H1 (cell line): ENCODE measurements at regions not wholly inside any gene's neighbourhood (a gene's known extent, or its start where the extent isn't known, plus 50 kb on each side); places are given as distances from the start of the nearest gene placed in this dataset.

Source experiments
- CTCF ChIA-PET: fragments of 300-600 bp; sonication (Branson Sonifier 250); formaldehyde crosslinking; loops from one replicate; lab custom pipeline; 2021; ENCODE audit not compliant: partially characterized antibody; lab: Charles Lee
- POLR2A ChIA-PET: fragments of 300-600 bp; sonication (Branson Sonifier 250); formaldehyde crosslinking; loops from one replicate; lab custom pipeline; 2021; ENCODE audit warnings: inconsistent platforms; ENCODE audit not compliant: partially characterized antibody; lab: Charles Lee
- DNase-seq, 2 experiments: peaks; one replicate each; pipeline versions ENCODE4 v3.0.0 to v3.0.0-alpha.2; 2010 to 2022; ENCODE audit warnings: low spot score in 2 of 2, low read depth in 1 of 2, mixed read lengths in 1 of 2
- FAIRE-seq: peaks from 2 replicates; lab custom pipeline; 2011; peaks lifted over from hg19 to GRCh38; lab: Jason Lieb, UNC
- H2AFZ ChIP-seq: 2 replicates; pipeline ENCODE4 v1.8.1; 2012; ENCODE audit warnings: low read length, inconsistent platforms
- H2AK5ac ChIP-seq: 2 replicates; pipeline ENCODE4 v1.6.1; 2013; ENCODE audit warnings: low read depth, low read length
- H2BK120ac ChIP-seq: replicated peaks from 2 replicates; pipeline ENCODE3; 2013; ENCODE audit warnings: low read depth, low read length, inconsistent platforms
- H2BK12ac ChIP-seq: 2 replicates; pipeline ENCODE4 v1.6.1; 2013; ENCODE audit warnings: low read depth, low read length
- H2BK15ac ChIP-seq: 2 replicates; pipeline ENCODE4 v1.6.1; 2013; ENCODE audit warnings: low read length
- H2BK20ac ChIP-seq: 2 replicates; pipeline ENCODE4 v1.6.1; 2013; ENCODE audit warnings: low read length
- H2BK5ac ChIP-seq: 2 replicates; pipeline ENCODE4 v1.6.1; 2013; ENCODE audit warnings: low read depth, low read length
- H3K14ac ChIP-seq: 2 replicates; pipeline ENCODE4 v1.6.1; 2013; ENCODE audit warnings: inconsistent platforms; ENCODE audit not compliant: insufficient read length
- H3K18ac ChIP-seq: 2 replicates; pipeline ENCODE4 v1.6.1; 2013; ENCODE audit warnings: low read length; ENCODE audit errors: extremely low read depth
- H3K23ac ChIP-seq: 2 replicates; pipeline ENCODE4 v1.6.1; 2013; ENCODE audit warnings: inconsistent platforms; ENCODE audit not compliant: insufficient read length
- H3K23me2 ChIP-seq: 2 replicates; pipeline ENCODE4 v1.6.1; 2013; ENCODE audit warnings: low read depth, low read length
- H3K27ac ChIP-seq: 2 replicates; pipeline ENCODE4 v1.6.1; 2011; ENCODE audit warnings: low read depth, low read length, inconsistent platforms
- H3K27me3 ChIP-seq, 4 experiments: replicated peaks in 1 of 4; 1 replicate in 1 of 4; 2 replicates in 3 of 4; pipeline versions ENCODE4 v1.6.1 to v1.8.1; 2011 to 2013; ENCODE audit warnings: low read length in 3 of 4, mild to moderate bottlenecking in 3 of 4, inconsistent platforms in 2 of 4, mixed read lengths in 2 of 4, moderate library complexity in 1 of 4; ENCODE audit not compliant: control insufficient read depth in 3 of 4, insufficient read depth in 3 of 4; ENCODE audit errors: extremely low read depth in 1 of 4
- H3K36me3 ChIP-seq, 4 experiments: 2 replicates each; pipeline versions ENCODE4 v1.6.1 to v1.8.1; 2011 to 2013; ENCODE audit warnings: mild to moderate bottlenecking in 4 of 4, low read length in 3 of 4, moderate library complexity in 2 of 4, control low read depth in 1 of 4, inconsistent platforms in 1 of 4; ENCODE audit not compliant: insufficient read depth in 4 of 4, control insufficient read depth in 2 of 4
- H3K4ac ChIP-seq: replicated peaks from 2 replicates; pipeline ENCODE3; 2013; ENCODE audit warnings: low read length, low read depth, mixed read lengths, inconsistent platforms; ENCODE audit not compliant: insufficient read length
- H3K4me1 ChIP-seq, 4 experiments: replicated peaks in 1 of 4; 1 replicate in 1 of 4; 2 replicates in 3 of 4; pipeline versions ENCODE4 v1.6.1 to v1.8.1; 2011 to 2013; ENCODE audit warnings: low read length in 3 of 4, inconsistent platforms in 2 of 4, mixed read lengths in 1 of 4; ENCODE audit not compliant: insufficient read depth in 4 of 4, control insufficient read depth in 3 of 4
- H3K4me2 ChIP-seq, 2 experiments: 2 replicates each; pipeline versions ENCODE4 v1.6.1 to v1.8.1; 2011 to 2013; ENCODE audit warnings: low read depth in 2 of 2, low read length in 2 of 2, control low read depth in 1 of 2, inconsistent platforms in 1 of 2, mild to moderate bottlenecking in 1 of 2; ENCODE audit not compliant: insufficient read depth in 1 of 2
- H3K4me3 ChIP-seq, 4 experiments: fragments of 200-600, 300-600 bp in 1 of 4; sonication (generic), shearing (Covaris generic), sonication (Bioruptor Twin) in 1 of 4; 2 replicates each; pipeline versions ENCODE4 v1.5.1 to v1.8.1; 2011 to 2016; ENCODE audit warnings: low read length in 4 of 4, low read depth in 3 of 4, control low read depth in 2 of 4, inconsistent platforms in 2 of 4, mild to moderate bottlenecking in 2 of 4, mixed read lengths in 1 of 4, moderate library complexity in 1 of 4; ENCODE audit not compliant: insufficient read depth in 2 of 4; ENCODE audit errors: extremely low read depth in 1 of 4
- H3K56ac ChIP-seq: replicated peaks from 2 replicates; pipeline ENCODE3; 2013; ENCODE audit warnings: low read depth, mild to moderate bottlenecking, mixed read lengths, low read length, inconsistent platforms; ENCODE audit not compliant: insufficient read length
- H3K79me1 ChIP-seq: 2 replicates; pipeline ENCODE4 v1.6.1; 2013; ENCODE audit warnings: low read depth, low read length, control low read depth
- H3K79me2 ChIP-seq, 2 experiments: 2 replicates each; pipeline versions ENCODE4 v1.6.1 to v1.8.1; 2012 to 2013; ENCODE audit warnings: low read length in 2 of 2, mild to moderate bottlenecking in 2 of 2, inconsistent platforms in 1 of 2; ENCODE audit not compliant: insufficient read depth in 2 of 2, control insufficient read depth in 1 of 2
- H3K9ac ChIP-seq, 4 experiments: replicated peaks in 1 of 4; 1 replicate in 1 of 4; 2 replicates in 3 of 4; pipeline versions ENCODE4 v1.6.1 to v1.8.1; 2011 to 2013; ENCODE audit warnings: low read depth in 3 of 4, low read length in 3 of 4, control low read depth in 2 of 4, mild to moderate bottlenecking in 2 of 4, moderate library complexity in 2 of 4, inconsistent platforms in 1 of 4; ENCODE audit errors: extremely low read depth in 1 of 4
- H3K9me3 ChIP-seq, 2 experiments: 2 replicates each; pipeline versions ENCODE4 v1.6.1 to v1.8.1; 2012 to 2013; ENCODE audit warnings: mild to moderate bottlenecking in 2 of 2, moderate library complexity in 2 of 2, control low read depth in 1 of 2, inconsistent platforms in 1 of 2, low read depth in 1 of 2, low read length in 1 of 2, mixed read lengths in 1 of 2; ENCODE audit not compliant: insufficient read depth in 2 of 2
- H4K20me1 ChIP-seq, 2 experiments: replicated peaks in 1 of 2; 2 replicates each; pipeline versions ENCODE3 to v1.8.1; 2011 to 2013; ENCODE audit warnings: inconsistent platforms in 2 of 2, low read length in 2 of 2, mild to moderate bottlenecking in 1 of 2; ENCODE audit not compliant: insufficient read depth in 2 of 2, control insufficient read depth in 1 of 2
- H4K5ac ChIP-seq: 2 replicates; pipeline ENCODE4 v1.6.1; 2013; ENCODE audit warnings: low read length, low read depth, mixed read lengths, inconsistent platforms; ENCODE audit not compliant: insufficient read length
- H4K8ac ChIP-seq: 2 replicates; pipeline ENCODE4 v1.8.0; 2013; ENCODE audit warnings: mild to moderate bottlenecking, moderate library complexity, low read length, inconsistent platforms; ENCODE audit not compliant: insufficient read depth; ENCODE audit errors: extremely low read depth
- H4K91ac ChIP-seq: replicated peaks from 2 replicates; pipeline ENCODE3; 2013; ENCODE audit warnings: low read length, mixed read lengths, inconsistent platforms; ENCODE audit not compliant: insufficient read length
- CTBP2 ChIP-seq: IDR thresholded peaks from 2 replicates; pipeline ENCODE4 v1.7.0; 2011; ENCODE audit warnings: borderline replicate concordance, mild to moderate bottlenecking, moderate library complexity, mixed read lengths, low read length; ENCODE audit not compliant: insufficient read depth, insufficient read length
- EP300 ChIP-seq, 2 experiments: IDR thresholded peaks; 1 replicate in 1 of 2; 2 replicates in 1 of 2; pipeline ENCODE4 v1.6.1; 2011 to 2012; ENCODE audit warnings: low read depth in 2 of 2, low read length in 2 of 2, mild to moderate bottlenecking in 2 of 2, borderline replicate concordance in 1 of 2, inconsistent platforms in 1 of 2, moderate library complexity in 1 of 2
- HDAC6 ChIP-seq: IDR thresholded peaks from one replicate; pipeline ENCODE4 v1.7.1; 2012; ENCODE audit warnings: low read depth, mild to moderate bottlenecking, inconsistent platforms, low read length, moderate library complexity
- RAD21 ChIP-seq, 2 experiments: IDR thresholded peaks in 1 of 2; conservative IDR thresholded peaks in 1 of 2; 2 replicates each; pipeline ENCODE4 v1.6.1; 2011; ENCODE audit warnings: low read depth in 2 of 2, low read length in 2 of 2, improper control_type of control experiment in 1 of 2, inconsistent platforms in 1 of 2, mild to moderate bottlenecking in 1 of 2, moderate library complexity in 1 of 2
- WGBS, 2 experiments: shearing (Covaris generic) in 1 of 2; methylation state at CpG; one replicate each; pipeline versions ENCODE4 v1.1.6 to v1.1.7; 2013 to 2015; ENCODE audit warnings: low lambda C conversion rate in 2 of 2, mixed read lengths in 2 of 2, inconsistent platforms in 1 of 2, low coverage in 1 of 2, missing lambda C conversion rate in 1 of 2; ENCODE audit not compliant: insufficient replicate concordance in 2 of 2, insufficient coverage in 1 of 2, insufficient read length in 1 of 2; ENCODE audit errors: extremely low coverage in 1 of 2, missing lambda C conversion rate in 1 of 2; 5-methylcytosine and 5-hydroxymethylcytosine counted together

- POLR2A ChIA-PET = no interaction called here
- H3K27me3 ChIP-seq = peaks cover 5 to 22% (median 14%) of the 10 kb centered on the region in 4 experiments; a peak in 6 of 7 replicates
Observed at GRCh38 chr22:22825213-22825593, 62.4 kb upstream of the IGLL5 start.

More at GRCh38 chr22:22825213-22825593, 62.4 kb upstream of the IGLL5 start:
- Histone ChIP-seq H2BK5ac (no peak overlapping the region), H2BK120ac (no peak overlapping the region), H3K4me2 (no peak overlapping the region), H2AFZ (no peak overlapping the region), H3K36me3 (no peaks in the 10 kb centered on the region), H4K91ac (no peak overlapping the region), H2BK15ac (no peak overlapping the region), H3K79me1 (no peaks in the 10 kb centered on the region), H2BK12ac (no peak overlapping the region), H3K18ac (no peak overlapping the region), H2BK20ac (no peak overlapping the region), H3K23me2 (no peaks in the 10 kb centered on the region), H3K4me1 (no peaks in the 10 kb centered on the region), H3K79me2 (no peaks in the 10 kb centered on the region), H4K5ac (no peak overlapping the region), H3K56ac (no peak overlapping the region), H3K14ac (no peak overlapping the region), H4K20me1 (no peaks in the 10 kb centered on the region), H3K9me3 (peaks cover 11 to 43% of the 10 kb centered on the region in 2 experiments; a peak in 3 of 4 replicates), H3K4me3 (no peak overlapping the region), H3K27ac (no peak overlapping the region), H3K9ac (no peak overlapping the region), H4K8ac (no peak overlapping the region), H3K4ac (no peak overlapping the region), H3K23ac (no peak overlapping the region), H2AK5ac (no peak overlapping the region)
- WGBS, 2 experiments = 90% methylated on average over 2 of the region's 2 CpGs; no CpG with 5 or more reads in 1 of the 2 experiments
- no peak for DNase-seq
- CTCF ChIA-PET = no interaction called here
- TF ChIP-seq RAD21 (IDR thresholded peaks at IDR 0.05 in 1 of 2, conservative IDR thresholded peaks at IDR 0.05 in 1 of 2; ENCODE audit: low read depth in 2 of 2, low read length in 2 of 2) (no peak), EP300 (IDR thresholded peaks at IDR 0.05; ENCODE audit: borderline replicate concordance in 1 of 2, low read depth in 2 of 2, low read length in 2 of 2) (no peak), CTBP2 (no peak), HDAC6 (no peak)
- no peak for FAIRE-seq
